ENCODE measurements at regions not wholly inside any gene's neighbourhood (a gene's known extent, or its start where the extent isn't known, plus 50 kb on each side); places are given as distances from the start of the nearest gene placed in this dataset.
"Not testable (repeated sequence)": the region's sequence is repeated elsewhere in the genome, so short reads cannot be mapped to it uniquely, and the experiment has no call there.

GRCh38 chr14:104230946-104231345, 92.6 kb downstream of the KIF26A start:
- DNase-seq: no peak

DNA sequence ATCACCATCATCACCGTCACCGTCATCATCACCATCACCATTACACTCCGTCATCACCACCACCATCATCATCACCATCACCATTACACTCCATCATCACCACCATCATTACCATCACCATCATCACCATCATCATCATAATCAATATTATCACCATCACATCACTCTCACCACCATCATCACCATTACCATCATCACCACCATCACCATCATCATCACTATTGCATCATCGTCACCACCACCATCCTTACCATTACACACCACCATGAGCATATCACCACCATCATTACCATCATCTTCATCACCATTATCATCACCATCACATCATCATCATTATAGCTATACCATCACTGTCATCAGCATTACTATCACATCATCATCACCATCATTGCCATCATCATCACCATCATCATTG, 93.7 kb downstream of the KIF26A start:
- no peak for DNase-seq

GRCh38 chr14:104234007-104234786, 95.8 kb downstream of the KIF26A start:
- DNase-seq: not testable (repeated sequence)

DNA sequence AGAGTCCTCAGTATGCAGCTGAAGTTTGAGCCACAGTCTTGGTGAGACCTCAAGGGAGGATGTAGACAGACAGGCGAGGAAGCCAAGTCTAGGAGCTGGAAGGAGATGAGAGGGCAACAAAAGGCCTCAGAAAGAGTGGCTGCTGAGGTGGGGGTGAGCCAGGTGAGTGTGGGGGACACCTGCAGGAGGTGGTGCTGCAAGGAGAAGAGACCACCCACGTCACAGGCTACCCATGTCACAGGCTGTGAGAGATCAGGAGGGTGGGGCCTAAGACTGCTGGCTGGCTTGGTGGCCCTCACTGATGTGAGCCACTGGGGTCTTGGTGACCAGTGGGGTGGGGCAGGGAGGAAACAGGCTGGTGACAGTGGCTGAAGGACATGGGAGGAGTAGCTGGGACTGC, 97.3 kb downstream of the KIF26A start:
- no peak for DNase-seq

GRCh38 chr14:104237651-104238423, 99.5 kb downstream of the KIF26A start:
- DNase-seq: no peak

DNA sequence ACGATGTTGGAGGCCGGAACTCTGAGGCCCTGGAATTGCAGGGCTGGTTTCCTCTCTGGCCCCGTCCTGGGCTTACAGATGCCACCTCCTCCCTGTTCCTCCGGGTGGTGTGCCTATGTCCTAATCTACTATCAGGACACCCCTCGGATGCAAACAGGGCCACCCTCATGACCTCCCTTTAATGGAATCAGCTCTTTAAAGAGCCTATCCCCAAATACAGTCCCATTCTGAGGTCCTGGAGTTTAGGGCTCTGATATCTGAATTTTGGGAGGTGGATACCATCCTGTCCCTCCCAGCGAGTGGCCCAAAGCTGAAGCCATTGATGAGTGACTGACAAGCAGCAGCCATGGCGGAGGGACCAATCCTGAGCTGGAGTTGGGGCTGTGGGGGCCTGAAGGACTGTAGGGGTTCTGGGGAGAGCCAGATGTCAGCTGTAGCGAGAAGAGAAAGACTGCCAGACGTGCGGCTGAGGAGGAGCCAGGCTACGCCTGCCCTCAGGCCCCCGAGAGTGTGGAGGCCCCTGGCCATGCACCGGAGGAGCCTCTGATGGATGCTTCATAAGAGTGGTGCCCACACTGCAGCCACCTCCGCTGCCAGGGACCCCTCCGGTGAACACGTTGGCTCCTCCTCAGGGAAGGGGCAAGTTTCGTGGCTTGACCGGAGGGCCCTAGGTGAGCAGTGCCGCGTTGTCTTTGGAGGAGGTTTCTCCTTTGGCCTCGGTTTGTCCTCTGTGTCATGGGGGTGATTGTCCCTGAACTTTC, 100.2 kb downstream of the KIF26A start:
- DNase-seq: no peak

- DNase-seq: no peak
Observed at GRCh38 chr14:104239185-104239775, 100.9 kb downstream of the KIF26A start.

GRCh38 chr14:104239861-104240301, 101.5 kb downstream of the KIF26A start:
- no peak for DNase-seq

GRCh38 chr14:104240434-104241157, 102.2 kb downstream of the KIF26A start:
- peak; percentile 97 for DNase-seq

DNA sequence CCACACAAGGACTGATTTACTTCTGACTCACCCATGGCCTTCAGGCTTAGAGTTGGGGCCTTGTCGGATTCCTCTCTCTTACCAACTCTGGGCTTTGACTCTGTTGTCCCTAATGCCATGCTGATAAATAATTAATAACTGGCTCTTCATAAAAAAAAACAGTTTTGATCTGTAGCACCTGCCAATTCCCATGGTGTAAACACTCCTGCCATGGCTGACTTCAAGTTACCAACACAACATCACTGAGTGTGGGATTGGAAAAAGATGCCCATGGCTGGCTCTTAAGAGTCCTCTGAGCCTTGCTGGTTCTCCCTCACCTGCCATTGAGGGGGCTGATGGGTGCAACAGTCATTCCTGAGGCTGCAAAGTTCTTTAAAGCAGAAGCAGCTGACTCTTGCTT, 104.8 kb downstream of the KIF26A start:
- no peak for DNase-seq

- DNase-seq: no peak
Observed at GRCh38 chr14:104244221-104245011, 106.0 kb downstream of the KIF26A start.

GRCh38 chr14:104245075-104245474, 106.7 kb downstream of the KIF26A start:
- DNase-seq: no peak

GRCh38 chr14:104245723-104246122, 107.3 kb downstream of the KIF26A start:
- no peak for DNase-seq

GRCh38 chr14:104246401-104247335, 108.3 kb downstream of the KIF26A start:
- DNase-seq: no peak

DNA sequence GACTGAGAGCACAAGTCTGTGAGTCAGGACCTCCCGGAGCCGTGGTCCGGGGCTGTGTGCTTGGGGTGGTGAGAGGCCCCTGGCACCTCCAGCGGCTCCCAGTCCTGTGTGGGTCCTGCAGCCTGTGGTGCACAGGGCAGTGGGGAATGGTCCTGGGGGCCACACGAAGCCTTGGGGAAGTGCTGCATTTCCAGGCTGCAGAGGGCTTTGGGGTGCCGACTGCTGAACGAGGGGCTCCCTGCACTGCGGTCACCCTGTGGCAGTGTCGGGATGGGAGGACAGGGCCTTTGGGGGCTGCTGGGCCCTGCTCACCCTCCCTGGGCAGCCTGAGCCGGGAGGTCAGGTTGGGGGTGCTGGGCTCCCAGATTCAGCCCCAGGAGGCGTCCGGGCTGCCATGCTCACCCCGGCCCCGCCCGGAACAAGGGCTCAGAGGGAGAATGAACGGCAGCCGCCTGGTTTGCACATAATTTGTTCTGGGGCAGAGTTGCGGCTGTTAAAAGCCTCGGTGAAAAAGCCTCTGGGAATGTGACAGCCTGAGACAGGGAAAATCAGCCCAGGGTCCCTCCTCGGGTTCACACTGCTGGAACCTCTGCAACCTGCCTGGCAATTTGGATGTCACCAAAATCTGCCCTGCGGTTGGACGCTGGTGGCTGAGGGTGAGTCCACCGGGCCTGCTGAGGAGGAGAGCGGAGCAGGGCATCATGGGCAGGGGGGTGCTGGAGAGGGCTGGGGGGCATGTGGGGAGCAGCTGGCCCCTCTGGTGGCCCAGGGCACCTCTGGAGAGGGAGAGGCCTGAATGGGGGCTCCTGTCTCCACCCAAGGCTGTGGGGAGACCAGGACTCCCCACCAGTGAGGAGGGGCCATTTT, 109.2 kb downstream of the KIF26A start:
- no peak for DNase-seq

- DNase-seq: no peak
Observed at GRCh38 chr14:104248203-104249055, 110.0 kb downstream of the KIF26A start.

- no peak for DNase-seq
Observed at GRCh38 chr14:104249089-104249488, 110.7 kb downstream of the KIF26A start.

DNA sequence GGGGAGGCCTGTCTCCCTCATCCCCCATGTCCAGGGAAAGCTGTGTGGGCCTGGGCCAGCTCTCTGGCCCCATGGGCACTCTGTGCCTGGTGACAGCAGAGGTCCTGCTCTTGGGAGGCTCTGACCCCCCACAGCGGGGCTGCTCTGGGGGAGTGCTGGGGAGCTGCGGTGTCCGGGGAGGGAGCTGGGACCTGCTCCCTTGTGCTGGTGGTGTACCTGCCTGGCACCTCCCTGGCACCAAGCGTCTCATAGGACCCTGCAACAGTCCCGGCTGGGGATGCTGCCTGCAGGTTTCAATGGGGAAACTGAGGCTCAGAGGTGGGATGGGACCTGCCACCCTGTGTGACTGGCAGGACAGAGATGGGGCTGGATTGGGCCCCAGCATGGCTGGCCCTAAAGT, 111.3 kb downstream of the KIF26A start:
- no peak for DNase-seq
